ENCODE measurements at regions not wholly inside any gene's neighbourhood (a gene's known extent, or its start where the extent isn't known, plus 50 kb on each side); places are given as distances from the start of the nearest gene placed in this dataset.

- ChIA-PET CTCF (no interaction called here), POLR2A (ENCODE audit: low non-redundant PET) (no interaction called here)
- H3K27ac ChIP-seq (ENCODE audit: low read depth, low read length, poor library complexity, severe bottlenecking), result no peak overlapping the region
- intact Hi-C loops (cut with micrococcal nuclease; ENCODE audit: unreplicated experiment), result no loop called here
- no peaks in the 10 kb centered on the region for H3K27me3 ChIP-seq (replicated peaks; ENCODE audit: insufficient read depth, low read depth, low read length, poor library complexity)
- no TSS peak for BruUV-seq (replicated peaks)
- no peak for TF ChIP-seq EZH2 (IDR thresholded peaks at IDR 0.05; ENCODE audit: borderline replicate concordance, low read depth, low read length, poor library complexity, severe bottlenecking)
- no peak for TF ChIP-seq CTCF (conservative IDR thresholded peaks at IDR 0.05; ENCODE audit: low read depth, low read length)
- H3K9me3 ChIP-seq (ENCODE audit: low read depth, low read length, poor library complexity, severe bottlenecking), result no peaks in the 10 kb centered on the region
- no peak overlapping the region for H3K4me3 ChIP-seq (ENCODE audit: low read depth, low read length, poor library complexity, severe bottlenecking)
- no peak for DNase-seq (ENCODE audit: low spot score)
- H3K36me3 ChIP-seq (ENCODE audit: insufficient read depth, low read length, poor library complexity, severe bottlenecking), result no peaks in the 10 kb centered on the region
- no peaks in the 10 kb centered on the region for H3K4me1 ChIP-seq (ENCODE audit: insufficient read depth, low read length, poor library complexity, severe bottlenecking)
These were observed 341.8 kb upstream of the ZFP64 start for GRCh38 chr20:52533401-52533800.

GRCh38 chr20:52532674-52533073, 341.1 kb upstream of the ZFP64 start:
- Histone ChIP-seq H3K4me3 (ENCODE audit: low read depth, low read length, poor library complexity, severe bottlenecking) (no peak overlapping the region), H3K4me1 (ENCODE audit: insufficient read depth, low read length, poor library complexity, severe bottlenecking) (no peaks in the 10 kb centered on the region), H3K36me3 (ENCODE audit: insufficient read depth, low read length, poor library complexity, severe bottlenecking) (no peaks in the 10 kb centered on the region), H3K27me3 (replicated peaks; ENCODE audit: insufficient read depth, low read depth, low read length, poor library complexity) (no peaks in the 10 kb centered on the region), H3K27ac (ENCODE audit: low read depth, low read length, poor library complexity, severe bottlenecking) (no peak overlapping the region), H3K9me3 (ENCODE audit: low read depth, low read length, poor library complexity, severe bottlenecking) (no peaks in the 10 kb centered on the region)
- ChIA-PET POLR2A (ENCODE audit: low non-redundant PET) (interaction anchor here (0.7 kb wide), 1 partner anchor 233 kb away, joined by 6 read pairs; no protein-coding TSS in a partner anchor), CTCF (no interaction called here)
- intact Hi-C loops (cut with micrococcal nuclease; ENCODE audit: unreplicated experiment), result no loop called here
- no peak for DNase-seq (ENCODE audit: low spot score)
- BruUV-seq (replicated peaks), result no TSS peak
- no peak for TF ChIP-seq CTCF (conservative IDR thresholded peaks at IDR 0.05; ENCODE audit: low read depth, low read length)
- no peak for TF ChIP-seq EZH2 (IDR thresholded peaks at IDR 0.05; ENCODE audit: borderline replicate concordance, low read depth, low read length, poor library complexity, severe bottlenecking)

- intact Hi-C loops (cut with micrococcal nuclease; ENCODE audit: unreplicated experiment), result no loop called here
- TF ChIP-seq CTCF (conservative IDR thresholded peaks at IDR 0.05; ENCODE audit: low read depth, low read length) (no peak), EZH2 (IDR thresholded peaks at IDR 0.05; ENCODE audit: borderline replicate concordance, low read depth, low read length, poor library complexity, severe bottlenecking) (no peak)
- H3K4me1 ChIP-seq (ENCODE audit: insufficient read depth, low read length, poor library complexity, severe bottlenecking), result no peaks in the 10 kb centered on the region
- no peak overlapping the region for H3K27ac ChIP-seq (ENCODE audit: low read depth, low read length, poor library complexity, severe bottlenecking)
- ChIA-PET CTCF (no interaction called here), POLR2A (ENCODE audit: low non-redundant PET) (no interaction called here)
- no peak overlapping the region for H3K4me3 ChIP-seq (ENCODE audit: low read depth, low read length, poor library complexity, severe bottlenecking)
- no peaks in the 10 kb centered on the region for H3K27me3 ChIP-seq (replicated peaks; ENCODE audit: insufficient read depth, low read depth, low read length, poor library complexity)
- no peak for DNase-seq (ENCODE audit: low spot score)
- H3K9me3 ChIP-seq (ENCODE audit: low read depth, low read length, poor library complexity, severe bottlenecking), result no peaks in the 10 kb centered on the region
- no peaks in the 10 kb centered on the region for H3K36me3 ChIP-seq (ENCODE audit: insufficient read depth, low read length, poor library complexity, severe bottlenecking)
- no TSS peak for BruUV-seq (replicated peaks)
These were observed 339.0 kb upstream of the ZFP64 start for GRCh38 chr20:52530571-52530970.
